ENCODE measurements at regions not wholly inside any gene's neighbourhood (a gene's known extent, or its start where the extent isn't known, plus 50 kb on each side); places are given as distances from the start of the nearest gene placed in this dataset.

DNA sequence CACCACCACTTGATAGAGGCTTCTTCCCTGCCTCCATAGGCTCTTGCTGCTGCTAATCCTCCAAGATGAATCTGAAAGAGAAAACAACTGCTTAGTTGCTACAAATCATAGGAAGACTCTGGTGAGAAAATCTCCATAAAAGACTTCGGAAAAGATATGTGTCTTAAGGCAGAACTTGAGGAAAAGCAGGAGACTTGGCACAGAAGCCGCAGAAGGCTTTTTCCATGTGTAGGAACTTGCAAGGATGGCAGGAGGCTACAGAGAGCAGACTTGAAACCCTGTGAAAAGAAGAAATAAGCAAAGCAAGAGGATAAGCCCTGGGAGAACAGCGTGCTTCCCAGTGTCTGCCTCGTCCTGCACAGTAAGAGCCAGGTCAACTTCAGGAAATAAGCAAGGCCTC is 128.2 kb upstream of the NDUFV2 start:
- TF ChIP-seq, protein P1, sequence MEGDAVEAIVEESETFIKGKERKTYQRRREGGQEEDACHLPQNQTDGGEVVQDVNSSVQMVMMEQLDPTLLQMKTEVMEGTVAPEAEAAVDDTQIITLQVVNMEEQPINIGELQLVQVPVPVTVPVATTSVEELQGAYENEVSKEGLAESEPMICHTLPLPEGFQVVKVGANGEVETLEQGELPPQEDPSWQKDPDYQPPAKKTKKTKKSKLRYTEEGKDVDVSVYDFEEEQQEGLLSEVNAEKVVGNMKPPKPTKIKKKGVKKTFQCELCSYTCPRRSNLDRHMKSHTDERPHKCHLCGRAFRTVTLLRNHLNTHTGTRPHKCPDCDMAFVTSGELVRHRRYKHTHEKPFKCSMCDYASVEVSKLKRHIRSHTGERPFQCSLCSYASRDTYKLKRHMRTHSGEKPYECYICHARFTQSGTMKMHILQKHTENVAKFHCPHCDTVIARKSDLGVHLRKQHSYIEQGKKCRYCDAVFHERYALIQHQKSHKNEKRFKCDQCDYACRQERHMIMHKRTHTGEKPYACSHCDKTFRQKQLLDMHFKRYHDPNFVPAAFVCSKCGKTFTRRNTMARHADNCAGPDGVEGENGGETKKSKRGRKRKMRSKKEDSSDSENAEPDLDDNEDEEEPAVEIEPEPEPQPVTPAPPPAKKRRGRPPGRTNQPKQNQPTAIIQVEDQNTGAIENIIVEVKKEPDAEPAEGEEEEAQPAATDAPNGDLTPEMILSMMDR (IDR thresholded peaks at IDR 0.05): no peak
- TF ChIP-seq POLR2AphosphoS5 (IDR thresholded peaks at IDR 0.05): no peak
- TF ChIP-seq POLR2A (IDR thresholded peaks at IDR 0.05): no peak

All from suprapubic skin (tissue), 4 donors.